ENCODE measurements at regions not wholly inside any gene's neighbourhood (a gene's known extent, or its start where the extent isn't known, plus 50 kb on each side); places are given as distances from the start of the nearest gene placed in this dataset.

DNA sequence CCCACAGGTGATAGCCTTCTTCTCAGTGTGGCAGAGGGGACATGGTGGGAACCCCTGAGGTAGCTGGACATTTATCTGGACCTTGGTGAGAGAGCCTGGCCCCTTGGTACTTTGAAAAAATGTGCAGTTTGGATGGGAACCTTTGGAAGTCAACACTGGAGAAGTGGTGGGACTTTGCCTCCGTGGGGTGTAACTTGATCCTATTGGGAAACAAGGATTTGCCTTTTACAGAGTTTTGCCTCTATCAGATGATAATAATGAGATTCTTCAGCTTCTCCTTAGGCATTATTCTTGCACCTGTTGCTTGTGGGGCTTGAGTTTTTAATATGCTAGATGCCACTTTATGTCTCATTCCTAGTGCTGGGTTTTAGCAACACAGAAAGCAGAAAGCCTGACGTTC lies 99.0 kb downstream of the ERCC5 start:
- intact Hi-C loops (cut with DNase I), result no loop called here
- WGBS, 3 donors, result 33 to 56% (median 39%) methylated on average over 2 of the region's 2 CpGs
- TF ChIP-seq, protein P1, sequence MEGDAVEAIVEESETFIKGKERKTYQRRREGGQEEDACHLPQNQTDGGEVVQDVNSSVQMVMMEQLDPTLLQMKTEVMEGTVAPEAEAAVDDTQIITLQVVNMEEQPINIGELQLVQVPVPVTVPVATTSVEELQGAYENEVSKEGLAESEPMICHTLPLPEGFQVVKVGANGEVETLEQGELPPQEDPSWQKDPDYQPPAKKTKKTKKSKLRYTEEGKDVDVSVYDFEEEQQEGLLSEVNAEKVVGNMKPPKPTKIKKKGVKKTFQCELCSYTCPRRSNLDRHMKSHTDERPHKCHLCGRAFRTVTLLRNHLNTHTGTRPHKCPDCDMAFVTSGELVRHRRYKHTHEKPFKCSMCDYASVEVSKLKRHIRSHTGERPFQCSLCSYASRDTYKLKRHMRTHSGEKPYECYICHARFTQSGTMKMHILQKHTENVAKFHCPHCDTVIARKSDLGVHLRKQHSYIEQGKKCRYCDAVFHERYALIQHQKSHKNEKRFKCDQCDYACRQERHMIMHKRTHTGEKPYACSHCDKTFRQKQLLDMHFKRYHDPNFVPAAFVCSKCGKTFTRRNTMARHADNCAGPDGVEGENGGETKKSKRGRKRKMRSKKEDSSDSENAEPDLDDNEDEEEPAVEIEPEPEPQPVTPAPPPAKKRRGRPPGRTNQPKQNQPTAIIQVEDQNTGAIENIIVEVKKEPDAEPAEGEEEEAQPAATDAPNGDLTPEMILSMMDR (IDR thresholded peaks at IDR 0.05), result no peak
- Histone ChIP-seq H3K27me3 (ENCODE audit: insufficient read depth in 3 of 3, low read length in 2 of 3) (no peaks in the 10 kb centered on the region), H3K36me3 (ENCODE audit: insufficient read depth in 1 of 2, low read depth in 1 of 2) (no peaks in the 10 kb centered on the region), H3K27ac (no peak overlapping the region), H3K4me3 (no peak overlapping the region), H3K9me3 (no peaks in the 10 kb centered on the region), H3K4me1 (no peaks in the 10 kb centered on the region)
- DNase-seq (no peak), ATAC-seq (no peak)

DNA sequence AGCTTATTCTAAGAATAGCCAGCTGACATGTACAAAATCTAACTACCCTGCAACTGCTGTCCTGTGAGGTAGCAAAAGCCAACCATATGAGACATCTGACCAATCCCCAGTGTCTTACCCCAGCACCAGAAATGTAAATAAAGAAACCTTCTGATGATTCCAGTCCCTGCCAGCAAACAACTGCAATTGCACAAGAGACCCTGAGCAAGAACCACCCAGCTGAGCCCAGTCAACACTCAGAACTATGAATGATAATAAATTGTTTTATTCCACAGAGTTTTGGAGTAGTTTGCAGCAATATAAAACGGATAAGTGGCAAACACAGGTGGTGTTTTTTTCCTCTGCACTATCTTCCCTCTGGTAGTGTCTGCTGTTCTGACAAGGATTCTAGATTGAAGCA lies 94.9 kb downstream of the ERCC5 start:
- 72 to 89% (median 84%) methylated on average over 1 of the region's 1 CpG for whole genome bisulfite sequencing, 3 donors
- Histone ChIP-seq H3K4me1 (no peaks in the 10 kb centered on the region), H3K4me3 (no peak overlapping the region), H3K36me3 (ENCODE audit: insufficient read depth in 1 of 2, low read depth in 1 of 2) (no peaks in the 10 kb centered on the region), H3K27ac (no peak overlapping the region), H3K27me3 (ENCODE audit: insufficient read depth in 3 of 3, low read length in 2 of 3) (no peaks in the 10 kb centered on the region), H3K9me3 (no peaks in the 10 kb centered on the region)
- intact Hi-C loops (cut with DNase I), result no loop called here
- DNase-seq, result no peak
- TF ChIP-seq, protein P1 (IDR thresholded peaks at IDR 0.05), result no peak
- ATAC-seq, result no peak

DNA sequence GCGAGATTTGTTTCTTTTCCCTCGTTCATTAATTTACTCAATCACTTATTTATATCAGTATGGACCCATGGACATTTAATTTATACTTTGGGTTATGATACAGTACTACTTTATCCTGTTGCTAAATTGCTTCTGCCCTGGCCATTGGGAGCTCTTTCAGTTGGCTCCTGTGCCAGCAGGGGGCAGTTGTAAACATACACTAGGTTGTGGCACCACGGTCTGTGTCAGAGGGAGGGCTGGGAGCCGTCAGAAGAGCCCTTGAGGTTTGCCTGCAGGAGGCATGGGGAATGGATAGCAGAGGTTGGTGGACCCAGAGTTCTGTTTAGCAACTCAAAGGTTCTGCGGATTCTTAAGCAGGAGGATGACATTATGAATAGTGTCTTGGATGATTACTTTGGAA lies 94.3 kb downstream of the ERCC5 start:
- WGBS, 3 donors, result 79 to 82% (median 81%) methylated on average over 5 of the region's 5 CpGs
- ATAC-seq (no peak), DNase-seq (no peak)
- intact Hi-C loops (cut with DNase I), result no loop called here
- Histone ChIP-seq H3K27me3 (ENCODE audit: insufficient read depth in 3 of 3, low read length in 2 of 3) (no peaks in the 10 kb centered on the region), H3K9me3 (no peaks in the 10 kb centered on the region), H3K36me3 (ENCODE audit: insufficient read depth in 1 of 2, low read depth in 1 of 2) (no peaks in the 10 kb centered on the region), H3K4me3 (no peak overlapping the region), H3K4me1 (no peaks in the 10 kb centered on the region), H3K27ac (no peak overlapping the region)
- TF ChIP-seq, protein P1 (IDR thresholded peaks at IDR 0.05), result no peak

DNA sequence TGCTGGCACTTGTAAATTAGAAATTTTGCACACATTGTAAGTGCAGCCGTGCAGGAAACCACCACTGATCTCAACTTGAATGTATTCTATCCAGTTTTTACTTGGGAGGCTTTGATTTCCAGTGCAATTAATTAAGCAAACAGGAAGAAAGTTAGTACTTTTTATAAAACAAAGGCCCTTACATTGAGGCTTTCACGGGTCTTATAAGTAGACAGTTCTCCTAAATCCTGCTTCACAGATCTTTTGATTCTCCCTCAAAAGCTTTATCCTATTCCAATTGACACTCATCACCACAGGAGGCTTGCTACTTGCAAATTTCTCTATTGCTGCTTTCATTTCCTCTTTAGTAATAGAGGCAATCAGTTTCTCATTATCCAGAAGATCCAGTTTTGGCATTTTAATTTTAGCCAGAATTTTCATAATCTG lies 90.1 kb downstream of the ERCC5 start:
- DNase-seq, result no peak
- intact Hi-C loops (cut with DNase I), result no loop called here
- 39 to 49% (median 48%) methylated on average over 2 of the region's 2 CpGs for WGBS, 3 donors
- no peak for ATAC-seq
- H3K4me3 ChIP-seq, result no peak overlapping the region
- no peaks in the 10 kb centered on the region for H3K4me1 ChIP-seq
- H3K27ac ChIP-seq, result no peak overlapping the region
- H3K9me3 ChIP-seq, result no peaks in the 10 kb centered on the region
- no peaks in the 10 kb centered on the region for H3K27me3 ChIP-seq (ENCODE audit: insufficient read depth in 3 of 3, low read length in 2 of 3)
- H3K36me3 ChIP-seq (ENCODE audit: insufficient read depth in 1 of 2, low read depth in 1 of 2), result no peaks in the 10 kb centered on the region
- TF ChIP-seq, protein P1 (IDR thresholded peaks at IDR 0.05), result no peak

DNA sequence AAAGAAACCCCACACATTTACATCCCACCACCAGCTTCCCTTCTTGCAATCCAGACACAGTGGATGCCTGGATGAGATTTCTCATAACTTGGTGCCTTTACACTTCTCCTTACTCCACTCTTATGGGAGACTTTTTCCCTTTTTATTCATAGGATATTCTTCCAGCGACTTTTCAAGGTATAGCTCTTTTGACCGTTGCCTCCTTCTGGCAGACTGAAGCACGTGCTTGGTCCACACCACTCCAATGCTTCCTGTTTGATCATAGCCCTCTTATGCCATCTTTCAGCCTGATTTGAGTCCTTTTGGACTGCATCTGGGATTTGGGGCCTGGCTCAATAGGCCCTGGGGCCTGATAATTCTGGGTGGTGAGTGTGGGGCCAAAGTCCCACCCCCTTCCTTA lies 87.7 kb downstream of the ERCC5 start:
- DNase-seq (no peak), ATAC-seq (no peak)
- WGBS, 3 donors, result 86 to 91% (median 87%) methylated on average over 3 of the region's 3 CpGs
- no peaks in the 10 kb centered on the region for H3K36me3 ChIP-seq (ENCODE audit: insufficient read depth in 1 of 2, low read depth in 1 of 2)
- H3K27ac ChIP-seq, result no peak overlapping the region
- H3K4me1 ChIP-seq, result peaks cover 4% of the 10 kb centered on the region
- no peaks in the 10 kb centered on the region for H3K9me3 ChIP-seq
- H3K4me3 ChIP-seq, result no peak overlapping the region
- TF ChIP-seq, protein P1 (IDR thresholded peaks at IDR 0.05), result no peak
- intact Hi-C loops (cut with DNase I), result no loop called here
- no peaks in the 10 kb centered on the region for H3K27me3 ChIP-seq (ENCODE audit: insufficient read depth in 3 of 3, low read length in 2 of 3)
